ENCODE measurements at regions not wholly inside any gene's neighbourhood (a gene's known extent, or its start where the extent isn't known, plus 50 kb on each side); places are given as distances from the start of the nearest gene placed in this dataset.

GRCh38 chr18:26729449-26729848 lies 136.1 kb downstream of the AQP4 start:
- H3K9ac ChIP-seq, result no peak overlapping the region
- H3K9me2 ChIP-seq, result no peaks in the 10 kb centered on the region
- H4K20me1 ChIP-seq (ENCODE audit: insufficient read depth), result no peaks in the 10 kb centered on the region
- CTCF ChIA-PET, result interaction anchor here (1.0 kb wide), 1 partner anchor 77 kb away, joined by 3 read pairs; no protein-coding TSS in a partner anchor
- no peaks in the 10 kb centered on the region for H3K4me1 ChIP-seq (ENCODE audit: control insufficient read depth in 1 of 2, insufficient read depth in 2 of 2, low read depth in 1 of 2, low read length in 1 of 2)
- 77% methylated on average over 2 of the region's 2 CpGs for WGBS (ENCODE audit: low lambda C conversion rate)
- no peak overlapping the region for H3K4me2 ChIP-seq
- H3K36me3 ChIP-seq (replicated peaks in 1 of 2; ENCODE audit: control insufficient read depth in 1 of 2, insufficient read depth in 2 of 2, low read length in 1 of 2), result no peaks in the 10 kb centered on the region
- no peak for DNase-seq
- no peaks in the 10 kb centered on the region for H3K79me2 ChIP-seq (ENCODE audit: insufficient read depth)
- H3K27ac ChIP-seq (ENCODE audit: low read depth in 2 of 2, low read length in 1 of 2), result no peak overlapping the region
- no peak overlapping the region for H3K4me3 ChIP-seq (ENCODE audit: low read depth in 2 of 2, low read length in 1 of 2)
- POLR2A ChIA-PET, result no interaction called here
- H2AFZ ChIP-seq (ENCODE audit: low read depth), result no peak overlapping the region
- H3K27me3 ChIP-seq (ENCODE audit: insufficient read depth), result no peaks in the 10 kb centered on the region
- TF ChIP-seq EZH2phosphoT487 (IDR thresholded peaks at IDR 0.05; ENCODE audit: borderline replicate concordance, low read depth) (no peak), TCF12 (IDR thresholded peaks at IDR 0.05) (no peak), MXI1 (IDR thresholded peaks at IDR 0.05; ENCODE audit: low read depth, low read length) (no peak), CTCF (IDR thresholded peaks at IDR 0.05) (no peak), JUND (IDR thresholded peaks at IDR 0.05) (no peak), ZBTB33 (IDR thresholded peaks at IDR 0.05; ENCODE audit: borderline replicate concordance, low read depth) (no peak)
- no peaks in the 10 kb centered on the region for H3F3A ChIP-seq (replicated peaks; ENCODE audit: insufficient read depth)
- H3K9me3 ChIP-seq, result no peaks in the 10 kb centered on the region

- H2AFZ ChIP-seq (ENCODE audit: low read depth), result no peak overlapping the region
- no peak overlapping the region for H3K4me3 ChIP-seq (ENCODE audit: low read depth in 2 of 2, low read length in 1 of 2)
- POLR2A ChIA-PET, result no interaction called here
- no peaks in the 10 kb centered on the region for H4K20me1 ChIP-seq (ENCODE audit: insufficient read depth)
- TF ChIP-seq USF1 (IDR thresholded peaks at IDR 0.05; ENCODE audit: borderline replicate concordance, low read depth) (no peak), MAX (IDR thresholded peaks at IDR 0.05; ENCODE audit: low read depth) (no peak), FOSL2 (IDR thresholded peaks at IDR 0.05; ENCODE audit: borderline replicate concordance, low read depth) (no peak), YY1 (IDR thresholded peaks at IDR 0.05; ENCODE audit: low read depth) (no peak), CTCF (IDR thresholded peaks at IDR 0.05) (no peak), SIN3A (IDR thresholded peaks at IDR 0.05; ENCODE audit: borderline replicate concordance, low read depth, low read length) (no peak), RCOR1 (IDR thresholded peaks at IDR 0.05; ENCODE audit: low read length) (no peak), JUND (IDR thresholded peaks at IDR 0.05) (no peak), MEF2A (IDR thresholded peaks at IDR 0.05; ENCODE audit: borderline replicate concordance, low read depth) (no peak), GATA2 (CRISPR knock-in tag; IDR thresholded peaks at IDR 0.05) (no peak), TAF1 (IDR thresholded peaks at IDR 0.05; ENCODE audit: borderline replicate concordance, low read depth, low read length) (no peak), NRF1 (IDR thresholded peaks at IDR 0.05; ENCODE audit: low read depth, low read length) (no peak), EZH2phosphoT487 (IDR thresholded peaks at IDR 0.05; ENCODE audit: borderline replicate concordance, low read depth) (no peak)
- H3K36me3 ChIP-seq (replicated peaks in 1 of 2; ENCODE audit: control insufficient read depth in 1 of 2, insufficient read depth in 2 of 2, low read length in 1 of 2), result no peaks in the 10 kb centered on the region
- CTCF ChIA-PET, result no interaction called here
- 17% methylated on average over 3 of the region's 3 CpGs for WGBS (ENCODE audit: low lambda C conversion rate)
- H3K79me2 ChIP-seq (ENCODE audit: insufficient read depth), result no peaks in the 10 kb centered on the region
- H3K4me1 ChIP-seq (ENCODE audit: control insufficient read depth in 1 of 2, insufficient read depth in 2 of 2, low read depth in 1 of 2, low read length in 1 of 2), result no peaks in the 10 kb centered on the region
- no peak overlapping the region for H3K9ac ChIP-seq
- H3K9me2 ChIP-seq, result no peaks in the 10 kb centered on the region
- H3K27ac ChIP-seq (ENCODE audit: low read depth in 2 of 2, low read length in 1 of 2), result no peak overlapping the region
- no peaks in the 10 kb centered on the region for H3K27me3 ChIP-seq (ENCODE audit: insufficient read depth)
- no peaks in the 10 kb centered on the region for H3F3A ChIP-seq (replicated peaks; ENCODE audit: insufficient read depth)
- H3K9me3 ChIP-seq, result no peaks in the 10 kb centered on the region
- no peak for DNase-seq
- H3K4me2 ChIP-seq, result no peak overlapping the region
Observed at GRCh38 chr18:26729008-26729407, 136.5 kb downstream of the AQP4 start.

Data from SK-N-SH (cell line).